Testis (tissue), 2 donors: ENCODE measurements at regions not wholly inside any gene's neighbourhood (a gene's known extent, or its start where the extent isn't known, plus 50 kb on each side); places are given as distances from the start of the nearest gene placed in this dataset.

Source experiments
- CTCF ChIP-seq, 3 experiments: fragments of 450-650 bp in 2 of 3; fragments of 200-600 bp in 1 of 3; sonication (generic) in 1 of 3; IDR thresholded peaks; one replicate each; pipeline ENCODE4 v1.5.1; 2016 to 2019; ENCODE audit warnings: antibody characterized with exemption in 3 of 3, mild to moderate bottlenecking in 2 of 3, moderate library complexity in 1 of 3
- POLR2A ChIP-seq: fragments of 450-650 bp; IDR thresholded peaks from one replicate; pipeline ENCODE4 v1.6.1; 2017; ENCODE audit warnings: antibody characterized with exemption, mild to moderate bottlenecking, moderate library complexity

- TF ChIP-seq CTCF (IDR thresholded peaks at IDR 0.05) = no peak
- TF ChIP-seq POLR2A = no peak
Observed at GRCh38 chr3:147160984-147161383, 245.4 kb downstream of the ZIC4 start.
